Adrenal gland (tissue), 5 donors: ENCODE measurements at regions not wholly inside any gene's neighbourhood (a gene's known extent, or its start where the extent isn't known, plus 50 kb on each side); places are given as distances from the start of the nearest gene placed in this dataset.

Source experiments
- POLR2A ChIP-seq, 2 donors: fragments of 450-650 bp; IDR thresholded peaks; one replicate each; pipeline ENCODE4 v1.6.1; 2017; ENCODE audit warnings: antibody characterized with exemption in 2 of 2, mild to moderate bottlenecking in 2 of 2, moderate library complexity in 1 of 2
- TF ChIP-seq, protein P1 (sequence below), 6 experiments: fragments of 450-650 bp in 4 of 6; fragments of 200-600 bp in 2 of 6; sonication (generic) in 1 of 6; IDR thresholded peaks; 1 replicate in 5 of 6; 2 replicates in 1 of 6; pipeline versions ENCODE4 v1.5.1 to v1.8.0; 2016 to 2021; ENCODE audit warnings: antibody characterized with exemption in 6 of 6, mild to moderate bottlenecking in 2 of 6, moderate library complexity in 1 of 6
- donor health status: DM: no; HTN: no; CAD: no.

DNA sequence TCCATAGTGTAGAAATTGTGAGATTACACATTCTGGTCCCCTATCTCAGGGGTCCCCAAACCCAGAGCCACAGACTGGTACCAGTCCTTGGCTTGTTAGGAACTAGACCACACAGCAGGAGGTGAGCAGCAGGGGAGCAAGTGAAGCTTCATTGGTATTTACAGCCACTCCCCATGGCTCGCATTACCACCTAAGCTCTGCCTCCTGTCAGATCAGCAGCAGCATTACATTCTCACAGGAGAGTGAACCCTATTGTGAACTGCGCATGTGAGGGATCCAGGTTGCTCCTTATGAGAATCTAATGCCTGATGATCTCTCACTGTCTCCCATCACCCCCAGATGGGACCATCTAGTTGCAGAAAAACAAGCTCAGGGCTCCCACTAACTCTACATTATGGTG, 229.7 kb upstream of the IRF2BP2 start:
- no peak for TF ChIP-seq POLR2A (IDR thresholded peaks at IDR 0.05)
- TF ChIP-seq, protein P1, sequence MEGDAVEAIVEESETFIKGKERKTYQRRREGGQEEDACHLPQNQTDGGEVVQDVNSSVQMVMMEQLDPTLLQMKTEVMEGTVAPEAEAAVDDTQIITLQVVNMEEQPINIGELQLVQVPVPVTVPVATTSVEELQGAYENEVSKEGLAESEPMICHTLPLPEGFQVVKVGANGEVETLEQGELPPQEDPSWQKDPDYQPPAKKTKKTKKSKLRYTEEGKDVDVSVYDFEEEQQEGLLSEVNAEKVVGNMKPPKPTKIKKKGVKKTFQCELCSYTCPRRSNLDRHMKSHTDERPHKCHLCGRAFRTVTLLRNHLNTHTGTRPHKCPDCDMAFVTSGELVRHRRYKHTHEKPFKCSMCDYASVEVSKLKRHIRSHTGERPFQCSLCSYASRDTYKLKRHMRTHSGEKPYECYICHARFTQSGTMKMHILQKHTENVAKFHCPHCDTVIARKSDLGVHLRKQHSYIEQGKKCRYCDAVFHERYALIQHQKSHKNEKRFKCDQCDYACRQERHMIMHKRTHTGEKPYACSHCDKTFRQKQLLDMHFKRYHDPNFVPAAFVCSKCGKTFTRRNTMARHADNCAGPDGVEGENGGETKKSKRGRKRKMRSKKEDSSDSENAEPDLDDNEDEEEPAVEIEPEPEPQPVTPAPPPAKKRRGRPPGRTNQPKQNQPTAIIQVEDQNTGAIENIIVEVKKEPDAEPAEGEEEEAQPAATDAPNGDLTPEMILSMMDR (IDR thresholded peaks at IDR 0.05) = no peak
